Tibial nerve (tissue), 3 donors: ENCODE measurements at regions not wholly inside any gene's neighbourhood (a gene's known extent, or its start where the extent isn't known, plus 50 kb on each side); places are given as distances from the start of the nearest gene placed in this dataset.

Source experiments
- CTCF ChIP-seq, 5 experiments: fragments of 200-600 bp in 3 of 5; fragments of 450-650 bp in 2 of 5; sonication (generic) in 3 of 5; IDR thresholded peaks; one replicate each; pipeline ENCODE4 v1.5.1; 2016 to 2019; ENCODE audit warnings: antibody characterized with exemption in 5 of 5, mild to moderate bottlenecking in 3 of 5, moderate library complexity in 2 of 5
- POLR2A ChIP-seq, 2 donors: fragments of 450-650 bp; IDR thresholded peaks; one replicate each; pipeline ENCODE4 v1.6.1; 2017; ENCODE audit warnings: antibody characterized with exemption in 2 of 2, mild to moderate bottlenecking in 2 of 2, moderate library complexity in 2 of 2

- no peak for TF ChIP-seq POLR2A (IDR thresholded peaks at IDR 0.05)
- TF ChIP-seq CTCF (IDR thresholded peaks at IDR 0.05): no peak
Measured at GRCh38 chr14:66196670-66197069, 289.5 kb upstream of the CCDC196 start.
